Central memory CD8-positive, alpha-beta T cell (primary cell): ENCODE measurements at regions not wholly inside any gene's neighbourhood (a gene's known extent, or its start where the extent isn't known, plus 50 kb on each side); places are given as distances from the start of the nearest gene placed in this dataset.
"Not testable (repeated sequence)": the region's sequence is repeated elsewhere in the genome, so short reads cannot be mapped to it uniquely, and the experiment has no call there.

Source experiments
- ATAC-seq: fragments of 150-1000 bp; cut with Tn5 transposase; replicated peaks from 2 replicates; pipeline ENCODE4 v1.10.0; 2022; ENCODE audit warnings: mild to moderate bottlenecking, moderate FRiP score, moderate number of reproducible peaks; ENCODE audit not compliant: poor library complexity, severe bottlenecking; ENCODE audit errors: extremely low read depth
- DNase-seq, 2 donors: peaks; one replicate each; pipeline ENCODE4 v3.0.0; 2021; ENCODE audit warnings: low spot score in 2 of 2
- H3K27ac Mint-ChIP-seq: one replicate; pipeline ENCODE4 v1.8.0; 2022; ENCODE audit warnings: low read depth, mild to moderate bottlenecking, moderate library complexity, mixed read lengths
- H3K27me3 Mint-ChIP-seq: one replicate; pipeline ENCODE4 v1.8.0; 2022; ENCODE audit warnings: mixed read lengths
- H3K36me3 Mint-ChIP-seq: one replicate; pipeline ENCODE4 v1.8.0; 2022; ENCODE audit warnings: mild to moderate bottlenecking, moderate library complexity, mixed read lengths; ENCODE audit not compliant: insufficient read depth
- H3K4me1 Mint-ChIP-seq: one replicate; pipeline ENCODE4 v1.8.0; 2022; ENCODE audit warnings: mixed read lengths
- H3K4me3 Mint-ChIP-seq: one replicate; pipeline ENCODE4 v1.8.0; 2022; ENCODE audit warnings: mild to moderate bottlenecking, moderate library complexity, mixed read lengths
- H3K9me3 Mint-ChIP-seq: one replicate; pipeline ENCODE4 v1.8.0; 2022; ENCODE audit warnings: mixed read lengths

- H3K36me3 Mint-ChIP-seq: peaks cover 1% of the 10 kb centered on the region
- DNase-seq (no peak), ATAC-seq (no peak)
- H3K27ac Mint-ChIP-seq: no peak overlapping the region
- H3K4me3 Mint-ChIP-seq: no peak overlapping the region
- H3K4me1 Mint-ChIP-seq: peaks cover 6% of the 10 kb centered on the region
- no peaks in the 10 kb centered on the region for H3K9me3 Mint-ChIP-seq
- peaks cover 26% of the 10 kb centered on the region for H3K27me3 Mint-ChIP-seq
Observed at GRCh38 chr9:95570646-95571045, 53.9 kb upstream of the PTCH1 start.

GRCh38 chr9:95570150-95570549, 53.4 kb upstream of the PTCH1 start:
- Mint-ChIP-seq H3K4me1 (peaks cover 6% of the 10 kb centered on the region), H3K27me3 (peaks cover 21% of the 10 kb centered on the region), H3K27ac (no peak overlapping the region), H3K36me3 (peaks cover 1% of the 10 kb centered on the region), H3K4me3 (no peak overlapping the region), H3K9me3 (no peaks in the 10 kb centered on the region)
- DNase-seq (no peak), ATAC-seq (no peak)

GRCh38 chr9:95568735-95569134, 52.0 kb upstream of the PTCH1 start:
- H3K27me3 Mint-ChIP-seq, H3K4me3 Mint-ChIP-seq, H3K27ac Mint-ChIP-seq, DNase-seq, H3K4me1 Mint-ChIP-seq, H3K9me3 Mint-ChIP-seq, H3K36me3 Mint-ChIP-seq, ATAC-seq: not testable (repeated sequence)
